IMR-90 (cell line): ENCODE measurements at regions not wholly inside any gene's neighbourhood (a gene's known extent, or its start where the extent isn't known, plus 50 kb on each side); places are given as distances from the start of the nearest gene placed in this dataset.

ENCODE experiments used
- POLR2A ChIP-seq: IDR thresholded peaks from 2 replicates; pipeline ENCODE4 v1.6.1; 2012; ENCODE audit warnings: mild to moderate bottlenecking, low read depth, low read length
- RAD21 ChIP-seq: IDR thresholded peaks from 2 replicates; pipeline ENCODE4 v1.6.1; 2012; ENCODE audit warnings: low read length, improper control_type of control experiment
- TF ChIP-seq, protein P1 (sequence below): conservative IDR thresholded peaks from 2 replicates; pipeline ENCODE4 v1.5.1; 2012; ENCODE audit warnings: mild to moderate bottlenecking, low read depth, low read length, improper control_type of control experiment

DNA sequence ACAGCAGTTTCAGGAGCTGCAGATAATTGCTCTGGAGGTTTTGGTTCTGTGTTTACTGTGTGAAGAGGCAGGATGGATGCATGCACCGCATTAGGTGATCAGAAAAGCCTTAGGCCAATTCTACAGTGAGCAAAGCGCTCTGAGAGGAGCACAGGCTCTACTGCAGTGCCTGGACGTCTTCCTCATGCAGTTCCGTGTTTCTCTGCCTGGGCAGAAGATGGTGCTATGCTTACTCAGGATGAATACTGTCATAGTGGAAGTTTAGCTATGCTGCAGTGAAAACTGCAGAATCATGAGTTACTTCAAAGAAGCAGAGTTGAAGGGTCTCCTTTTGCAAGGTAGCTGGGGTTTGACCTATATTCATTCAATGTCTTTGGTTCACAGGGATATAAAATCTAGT, 1012.4 kb downstream of the KCNJ18 start:
- TF ChIP-seq, protein P1, sequence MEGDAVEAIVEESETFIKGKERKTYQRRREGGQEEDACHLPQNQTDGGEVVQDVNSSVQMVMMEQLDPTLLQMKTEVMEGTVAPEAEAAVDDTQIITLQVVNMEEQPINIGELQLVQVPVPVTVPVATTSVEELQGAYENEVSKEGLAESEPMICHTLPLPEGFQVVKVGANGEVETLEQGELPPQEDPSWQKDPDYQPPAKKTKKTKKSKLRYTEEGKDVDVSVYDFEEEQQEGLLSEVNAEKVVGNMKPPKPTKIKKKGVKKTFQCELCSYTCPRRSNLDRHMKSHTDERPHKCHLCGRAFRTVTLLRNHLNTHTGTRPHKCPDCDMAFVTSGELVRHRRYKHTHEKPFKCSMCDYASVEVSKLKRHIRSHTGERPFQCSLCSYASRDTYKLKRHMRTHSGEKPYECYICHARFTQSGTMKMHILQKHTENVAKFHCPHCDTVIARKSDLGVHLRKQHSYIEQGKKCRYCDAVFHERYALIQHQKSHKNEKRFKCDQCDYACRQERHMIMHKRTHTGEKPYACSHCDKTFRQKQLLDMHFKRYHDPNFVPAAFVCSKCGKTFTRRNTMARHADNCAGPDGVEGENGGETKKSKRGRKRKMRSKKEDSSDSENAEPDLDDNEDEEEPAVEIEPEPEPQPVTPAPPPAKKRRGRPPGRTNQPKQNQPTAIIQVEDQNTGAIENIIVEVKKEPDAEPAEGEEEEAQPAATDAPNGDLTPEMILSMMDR, result no peak
- TF ChIP-seq POLR2A, result no peak
- no peak for TF ChIP-seq RAD21
